ENCODE measurements at regions not wholly inside any gene's neighbourhood (a gene's known extent, or its start where the extent isn't known, plus 50 kb on each side); places are given as distances from the start of the nearest gene placed in this dataset.

DNA sequence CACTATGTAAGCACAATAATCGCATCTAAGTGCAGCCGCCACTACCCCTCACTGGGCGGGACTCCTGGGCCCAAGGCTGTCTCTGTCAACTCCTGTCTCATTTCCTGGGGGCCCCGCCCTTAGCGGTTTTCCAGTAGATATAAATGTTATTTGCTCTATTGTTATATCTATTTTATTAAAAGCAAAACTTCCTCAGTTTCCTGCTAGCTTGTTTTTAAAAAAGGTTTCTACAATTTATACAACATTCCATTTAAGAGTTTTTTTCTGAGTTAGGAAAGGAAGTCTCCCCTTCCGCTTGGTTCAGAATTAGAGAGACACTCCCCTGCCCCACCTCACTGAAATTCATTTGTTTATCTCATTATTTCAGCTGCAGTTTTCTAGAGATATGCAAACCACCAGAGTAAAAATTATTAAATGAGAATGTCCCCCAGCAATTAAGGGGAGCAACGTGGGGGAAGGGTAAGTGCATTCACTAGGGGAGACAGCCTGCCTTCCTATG is 82.7 kb downstream of the RAMP3 start:
- DNase-seq: no peak
- H3K4me1 Mint-ChIP-seq (ENCODE audit: low read depth, unreplicated experiment): peaks cover 10% of the 10 kb centered on the region
- TF ChIP-seq CTCF (IDR thresholded peaks at IDR 0.05; ENCODE audit: partially characterized antibody, unreplicated experiment): no peak
- H3K27me3 Mint-ChIP-seq (ENCODE audit: unreplicated experiment): peaks cover 2% of the 10 kb centered on the region
- peaks cover 8% of the 10 kb centered on the region for H3K36me3 Mint-ChIP-seq (ENCODE audit: unreplicated experiment)
- peaks cover 5% of the 10 kb centered on the region for H3K9me3 Mint-ChIP-seq (ENCODE audit: unreplicated experiment)
- H3K4me3 Mint-ChIP-seq (ENCODE audit: unreplicated experiment): no peak overlapping the region
- H3K27ac Mint-ChIP-seq (ENCODE audit: unreplicated experiment): no peak overlapping the region

DNA sequence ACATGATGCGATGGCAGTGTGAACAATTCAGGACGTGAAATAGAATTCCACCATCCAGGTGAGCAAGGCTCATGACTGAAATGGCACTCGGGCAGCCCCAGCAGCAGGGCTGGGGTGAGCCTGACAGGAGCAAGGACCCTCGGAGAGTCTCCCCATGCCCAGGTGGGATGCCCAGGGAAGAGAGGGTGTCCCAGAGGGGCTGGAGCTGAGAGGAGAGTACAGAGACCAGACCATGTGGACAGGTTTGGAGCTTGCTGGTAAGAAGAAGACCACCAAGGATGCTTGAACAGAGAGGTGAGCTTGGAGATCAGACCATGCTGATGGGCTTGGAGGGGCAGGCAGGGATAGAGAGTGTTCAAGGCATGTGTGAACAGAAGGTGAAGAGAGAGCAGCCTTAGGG is 83.3 kb downstream of the RAMP3 start:
- no peak overlapping the region for H3K27ac Mint-ChIP-seq (ENCODE audit: unreplicated experiment)
- H3K36me3 Mint-ChIP-seq (ENCODE audit: unreplicated experiment): peaks cover 8% of the 10 kb centered on the region
- DNase-seq: no peak
- H3K27me3 Mint-ChIP-seq (ENCODE audit: unreplicated experiment): peaks cover 2% of the 10 kb centered on the region
- no peak for TF ChIP-seq CTCF (IDR thresholded peaks at IDR 0.05; ENCODE audit: partially characterized antibody, unreplicated experiment)
- peaks cover 10% of the 10 kb centered on the region for H3K4me1 Mint-ChIP-seq (ENCODE audit: low read depth, unreplicated experiment)
- no peak overlapping the region for H3K4me3 Mint-ChIP-seq (ENCODE audit: unreplicated experiment)
- H3K9me3 Mint-ChIP-seq (ENCODE audit: unreplicated experiment): peaks cover 5% of the 10 kb centered on the region

DNA sequence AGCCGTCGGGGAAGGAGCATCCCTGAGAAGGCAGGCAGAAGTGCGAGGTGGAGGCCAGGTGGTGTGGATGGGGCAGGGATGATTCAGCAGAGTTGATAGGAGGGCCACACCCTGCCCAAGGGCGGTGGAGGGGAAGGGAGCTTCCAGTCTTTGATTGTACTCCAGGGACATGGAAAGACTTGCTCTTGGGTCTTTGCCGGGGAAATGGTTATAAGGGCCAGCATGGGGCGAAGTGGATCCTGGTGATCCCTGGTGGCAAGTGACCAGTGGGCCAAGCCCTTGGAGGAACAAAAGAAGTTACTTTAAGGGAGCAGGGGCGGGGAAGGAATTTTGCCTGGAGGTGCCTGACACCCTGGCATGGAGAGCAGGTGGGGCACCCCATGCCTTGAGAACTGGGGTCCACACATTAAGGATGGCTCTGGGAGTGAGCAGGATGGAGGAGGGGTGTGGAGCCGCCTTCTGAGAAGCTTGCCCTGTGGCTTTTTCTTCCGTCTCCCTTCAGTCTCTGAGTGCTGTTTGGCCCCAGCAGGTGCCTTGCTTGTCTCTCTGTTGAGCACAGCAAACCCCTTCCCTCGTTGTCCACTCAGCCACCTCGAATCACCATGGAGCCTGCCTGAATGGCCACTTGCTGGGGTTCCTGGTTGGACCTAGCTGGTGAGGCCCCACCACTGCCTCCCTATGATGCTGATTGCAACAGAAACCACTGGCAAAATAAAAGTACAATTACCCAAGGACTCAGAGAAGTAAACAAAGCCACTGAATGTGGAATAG is 83.9 kb downstream of the RAMP3 start:
- H3K27me3 Mint-ChIP-seq (ENCODE audit: unreplicated experiment): peaks cover 2% of the 10 kb centered on the region
- H3K9me3 Mint-ChIP-seq (ENCODE audit: unreplicated experiment): peaks cover 5% of the 10 kb centered on the region
- H3K27ac Mint-ChIP-seq (ENCODE audit: unreplicated experiment): no peak overlapping the region
- TF ChIP-seq CTCF (IDR thresholded peaks at IDR 0.05; ENCODE audit: partially characterized antibody, unreplicated experiment): no peak
- H3K4me3 Mint-ChIP-seq (ENCODE audit: unreplicated experiment): no peak overlapping the region
- peaks cover 10% of the 10 kb centered on the region for H3K4me1 Mint-ChIP-seq (ENCODE audit: low read depth, unreplicated experiment)
- H3K36me3 Mint-ChIP-seq (ENCODE audit: unreplicated experiment): peaks cover 8% of the 10 kb centered on the region
- no peak for DNase-seq

- Mint-ChIP-seq H3K36me3 (ENCODE audit: unreplicated experiment) (peaks cover 12% of the 10 kb centered on the region), H3K4me1 (ENCODE audit: low read depth, unreplicated experiment) (peaks cover 10% of the 10 kb centered on the region), H3K9me3 (ENCODE audit: unreplicated experiment) (peaks cover 6% of the 10 kb centered on the region), H3K4me3 (ENCODE audit: unreplicated experiment) (no peak overlapping the region), H3K27me3 (ENCODE audit: unreplicated experiment) (peaks cover 3% of the 10 kb centered on the region), H3K27ac (ENCODE audit: unreplicated experiment) (no peak overlapping the region)
- TF ChIP-seq CTCF (IDR thresholded peaks at IDR 0.05; ENCODE audit: partially characterized antibody, unreplicated experiment): no peak
- DNase-seq: no peak
These were observed 84.7 kb downstream of the RAMP3 start for GRCh38 chr7:45242261-45242660.

GRCh38 chr7:45242698-45243097 is 85.1 kb downstream of the RAMP3 start:
- Mint-ChIP-seq H3K27ac (ENCODE audit: unreplicated experiment) (no peak overlapping the region), H3K27me3 (ENCODE audit: unreplicated experiment) (peaks cover 4% of the 10 kb centered on the region), H3K4me1 (ENCODE audit: low read depth, unreplicated experiment) (peaks cover 10% of the 10 kb centered on the region), H3K36me3 (ENCODE audit: unreplicated experiment) (peaks cover 16% of the 10 kb centered on the region), H3K4me3 (ENCODE audit: unreplicated experiment) (no peak overlapping the region), H3K9me3 (ENCODE audit: unreplicated experiment) (peaks cover 7% of the 10 kb centered on the region)
- no peak for DNase-seq
- TF ChIP-seq CTCF (IDR thresholded peaks at IDR 0.05; ENCODE audit: partially characterized antibody, unreplicated experiment): no peak

Data from glutamatergic neuron (in vitro differentiated cells).